H9 (cell line): ENCODE measurements at regions not wholly inside any gene's neighbourhood (a gene's known extent, or its start where the extent isn't known, plus 50 kb on each side); places are given as distances from the start of the nearest gene placed in this dataset.

ENCODE experiments used
- DNase-seq: peaks from one replicate; pipeline ENCODE4 v3.0.0-alpha.2; 2017
- H2AFZ ChIP-seq: one replicate; pipeline ENCODE4 v1.6.1; 2013; ENCODE audit warnings: mild to moderate bottlenecking, low read length, control low read depth, moderate library complexity
- H2AK5ac ChIP-seq: 2 replicates; pipeline ENCODE4 v1.6.1; 2013; ENCODE audit warnings: low read length, control low read depth, mixed read lengths; ENCODE audit not compliant: insufficient read length
- H2BK120ac ChIP-seq: one replicate; pipeline ENCODE4 v1.6.1; 2013; ENCODE audit warnings: low read depth, mild to moderate bottlenecking, low read length, control low read depth, inconsistent platforms; ENCODE audit not compliant: poor library complexity, severe bottlenecking
- H2BK12ac ChIP-seq: 2 replicates; pipeline ENCODE4 v1.6.1; 2013; ENCODE audit warnings: low read length, control low read depth, mixed read lengths, low read depth; ENCODE audit not compliant: insufficient read length
- H2BK15ac ChIP-seq: 2 replicates; pipeline ENCODE4 v1.6.1; 2013; ENCODE audit warnings: low read depth, low read length, control low read depth
- H2BK20ac ChIP-seq: one replicate; pipeline ENCODE4 v1.6.1; 2013; ENCODE audit warnings: low read depth, mild to moderate bottlenecking, low read length, control low read depth, inconsistent platforms; ENCODE audit not compliant: poor library complexity, severe bottlenecking
- H2BK5ac ChIP-seq: 2 replicates; pipeline ENCODE4 v1.6.1; 2013; ENCODE audit warnings: low read length, control low read depth, mixed read lengths; ENCODE audit not compliant: insufficient read length
- H3K14ac ChIP-seq: 2 replicates; pipeline ENCODE4 v1.6.1; 2013; ENCODE audit warnings: low read length, control low read depth; ENCODE audit not compliant: insufficient read depth
- H3K18ac ChIP-seq: 2 replicates; pipeline ENCODE4 v1.6.1; 2013; ENCODE audit warnings: low read depth, mild to moderate bottlenecking, mixed read lengths, low read length, control low read depth; ENCODE audit not compliant: insufficient read length
- H3K23ac ChIP-seq: 2 replicates; pipeline ENCODE4 v1.6.1; 2013; ENCODE audit warnings: low read length, control low read depth, mixed read lengths, low read depth; ENCODE audit not compliant: insufficient read length
- H3K23me2 ChIP-seq: 2 replicates; pipeline ENCODE4 v1.6.1; 2013; ENCODE audit warnings: low read depth, mild to moderate bottlenecking, mixed read lengths, low read length, control low read depth; ENCODE audit not compliant: insufficient read length, poor library complexity, severe bottlenecking
- H3K27ac ChIP-seq: 2 replicates; pipeline ENCODE4 v1.5.1; 2013; ENCODE audit warnings: low read length, control low read depth, mixed read lengths, low read depth; ENCODE audit not compliant: insufficient read length
- H3K27me3 ChIP-seq: 2 replicates; pipeline ENCODE4 v1.6.1; 2013; ENCODE audit warnings: low read length, control low read depth, inconsistent platforms; ENCODE audit not compliant: insufficient read depth
- H3K4ac ChIP-seq: 2 replicates; pipeline ENCODE4 v1.6.1; 2013; ENCODE audit warnings: low read depth, mild to moderate bottlenecking, control low read depth, inconsistent platforms, low read length, moderate library complexity
- H3K4me1 ChIP-seq: 2 replicates; pipeline ENCODE4 v1.6.1; 2013; ENCODE audit warnings: low read length, control low read depth, inconsistent platforms; ENCODE audit not compliant: insufficient read depth
- H3K4me2 ChIP-seq: 2 replicates; pipeline ENCODE4 v1.6.1; 2013; ENCODE audit warnings: low read length, control low read depth, mixed read lengths; ENCODE audit not compliant: insufficient read length, insufficient read depth
- H3K56ac ChIP-seq: 2 replicates; pipeline ENCODE4 v1.6.1; 2013; ENCODE audit warnings: low read depth, mild to moderate bottlenecking, mixed read lengths, low read length, control low read depth; ENCODE audit not compliant: insufficient read length
- H3K79me1 ChIP-seq: 2 replicates; pipeline ENCODE4 v1.6.1; 2013; ENCODE audit warnings: low read depth, mild to moderate bottlenecking, moderate library complexity, low read length, control low read depth, inconsistent platforms; ENCODE audit not compliant: insufficient read depth, poor library complexity, severe bottlenecking
- H3K79me2 ChIP-seq: 2 replicates; pipeline ENCODE4 v1.6.1; 2013; ENCODE audit warnings: low read length, control low read depth, inconsistent platforms; ENCODE audit not compliant: insufficient read depth
- H3K9ac ChIP-seq: 2 replicates; pipeline ENCODE4 v1.6.1; 2013; ENCODE audit warnings: low read length, control low read depth, mixed read lengths; ENCODE audit not compliant: insufficient read length; ENCODE audit errors: extremely low read depth
- H3K9me3 ChIP-seq: one replicate; pipeline ENCODE4 v1.6.1; 2013; ENCODE audit warnings: low read depth, low read length, inconsistent platforms; ENCODE audit not compliant: control insufficient read depth
- H3T11ph ChIP-seq: one replicate; pipeline ENCODE4 v1.6.1; 2013; ENCODE audit warnings: mild to moderate bottlenecking, low read length, control low read depth, inconsistent platforms
- H4K20me1 ChIP-seq: one replicate; pipeline ENCODE4 v1.6.1; 2013; ENCODE audit not compliant: control insufficient read depth, insufficient read length, insufficient read depth
- H4K5ac ChIP-seq: 2 replicates; pipeline ENCODE4 v1.6.1; 2013; ENCODE audit warnings: low read depth, mild to moderate bottlenecking, mixed read lengths, low read length, control low read depth; ENCODE audit not compliant: insufficient read length
- H4K8ac ChIP-seq: replicated peaks from 2 replicates; pipeline ENCODE4 v1.6.1; 2013; ENCODE audit warnings: low read length, control low read depth, mixed read lengths, low read depth; ENCODE audit not compliant: insufficient read length
- H4K91ac ChIP-seq: 2 replicates; pipeline ENCODE4 v1.6.1; 2013; ENCODE audit warnings: low read depth, mild to moderate bottlenecking, moderate library complexity, mixed read lengths, low read length, control low read depth; ENCODE audit not compliant: insufficient read length
- H3K27ac Mint-ChIP-seq, 3 experiments: 2 replicates in 2 of 3; 3 replicates in 1 of 3; pipeline ENCODE4 v1.8.0; 2020 to 2021; ENCODE audit warnings: mixed read lengths in 3 of 3, mild to moderate bottlenecking in 1 of 3, moderate library complexity in 1 of 3
- H3K27me3 Mint-ChIP-seq: 2 replicates; pipeline ENCODE4 v1.8.0; 2021; ENCODE audit warnings: low read depth, mild to moderate bottlenecking, moderate library complexity, mixed read lengths
- H3K36me3 Mint-ChIP-seq, 3 experiments: 2 replicates in 2 of 3; 3 replicates in 1 of 3; pipeline ENCODE4 v1.8.0; 2020 to 2021; ENCODE audit warnings: low read depth in 3 of 3, mixed read lengths in 3 of 3; ENCODE audit not compliant: insufficient read depth in 1 of 3
- H3K4me1 Mint-ChIP-seq, 2 experiments: 2 replicates each; pipeline ENCODE4 v1.8.0; 2020; ENCODE audit warnings: mixed read lengths in 2 of 2
- H3K4me3 Mint-ChIP-seq, 2 experiments: 2 replicates in 1 of 2; 3 replicates in 1 of 2; pipeline ENCODE4 v1.8.0; 2020 to 2021; ENCODE audit warnings: mild to moderate bottlenecking in 2 of 2, mixed read lengths in 2 of 2, moderate library complexity in 1 of 2
- H3K9me3 Mint-ChIP-seq, 2 experiments: 2 replicates in 1 of 2; 3 replicates in 1 of 2; pipeline ENCODE4 v1.8.0; 2020; ENCODE audit warnings: mild to moderate bottlenecking in 2 of 2, mixed read lengths in 2 of 2, moderate library complexity in 1 of 2
- WGBS: extraction: QIAGEN DNeasy Blood & Tissue Kit; methylation state at CpG from one replicate; pipeline ENCODE4 v1.1.7; 2013; ENCODE audit warnings: missing lambda C conversion rate, low lambda C conversion rate, mixed read lengths; ENCODE audit not compliant: insufficient read length; ENCODE audit errors: extremely low coverage; 5-methylcytosine and 5-hydroxymethylcytosine counted together
- TF ChIP-seq, protein P1 (sequence below): fragments of 200-600 bp; sonication (generic); conservative IDR thresholded peaks from 3 replicates; pipeline ENCODE4 v1.8.0; 2021; ENCODE audit warnings: antibody characterized with exemption, mild to moderate bottlenecking

DNA sequence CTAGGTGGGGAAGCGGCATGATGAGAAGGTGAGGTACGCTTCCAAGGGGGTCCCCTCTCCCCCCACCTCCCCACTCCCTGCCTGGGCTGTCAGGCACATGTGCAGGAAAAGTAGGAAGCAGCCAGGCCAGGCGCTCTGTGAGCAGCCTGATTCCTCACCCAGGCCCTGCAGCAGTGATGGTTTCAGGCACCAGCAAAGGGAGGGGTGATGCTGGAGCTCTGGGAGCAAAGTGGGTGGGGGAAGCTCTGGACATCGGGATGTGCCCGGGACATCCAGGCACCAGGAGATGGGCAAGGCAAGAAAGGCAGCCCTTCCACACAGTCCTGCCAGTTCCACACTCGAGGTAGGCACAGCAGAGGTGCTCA is 106.1 kb downstream of the CRYAA start:
- Histone ChIP-seq H2AFZ (no peak overlapping the region), H3K79me2 (no peaks in the 10 kb centered on the region), H4K5ac (no peak overlapping the region), H4K91ac (no peak overlapping the region), H3K79me1 (no peaks in the 10 kb centered on the region), H3K27me3 (no peaks in the 10 kb centered on the region), H3K23ac (no peak overlapping the region), H3K9ac (no peak overlapping the region), H2AK5ac (no peak overlapping the region), H3K23me2 (no peaks in the 10 kb centered on the region), H3T11ph (no peak overlapping the region), H2BK20ac (no peak overlapping the region), H2BK5ac (no peak overlapping the region), H3K18ac (no peak overlapping the region), H2BK15ac (no peak overlapping the region), H3K4me2 (no peak overlapping the region), H4K8ac (no peak overlapping the region), H3K56ac (no peak overlapping the region), H3K4me1 (peaks cover 5% of the 10 kb centered on the region; the same call in 1 of the 2 replicates), H3K14ac (no peak overlapping the region), H3K9me3 (no peaks in the 10 kb centered on the region), H3K4ac (no peak overlapping the region), H2BK120ac (no peak overlapping the region), H4K20me1 (no peaks in the 10 kb centered on the region), H3K27ac (no peak overlapping the region), H2BK12ac (no peak overlapping the region)
- WGBS: no CpG with 5 or more reads among the region's 6 CpGs
- Mint-ChIP-seq H3K9me3 (no peaks in the 10 kb centered on the region), H3K4me3 (no peak overlapping the region), H3K27ac (no peak overlapping the region), H3K36me3 (no peaks in the 10 kb centered on the region; a peak in 2 of 7 replicates), H3K4me1 (peaks cover 24 to 27% of the 10 kb centered on the region in 2 experiments), H3K27me3 (peaks cover 19% of the 10 kb centered on the region)
- no peak for DNase-seq
- TF ChIP-seq, protein P1, sequence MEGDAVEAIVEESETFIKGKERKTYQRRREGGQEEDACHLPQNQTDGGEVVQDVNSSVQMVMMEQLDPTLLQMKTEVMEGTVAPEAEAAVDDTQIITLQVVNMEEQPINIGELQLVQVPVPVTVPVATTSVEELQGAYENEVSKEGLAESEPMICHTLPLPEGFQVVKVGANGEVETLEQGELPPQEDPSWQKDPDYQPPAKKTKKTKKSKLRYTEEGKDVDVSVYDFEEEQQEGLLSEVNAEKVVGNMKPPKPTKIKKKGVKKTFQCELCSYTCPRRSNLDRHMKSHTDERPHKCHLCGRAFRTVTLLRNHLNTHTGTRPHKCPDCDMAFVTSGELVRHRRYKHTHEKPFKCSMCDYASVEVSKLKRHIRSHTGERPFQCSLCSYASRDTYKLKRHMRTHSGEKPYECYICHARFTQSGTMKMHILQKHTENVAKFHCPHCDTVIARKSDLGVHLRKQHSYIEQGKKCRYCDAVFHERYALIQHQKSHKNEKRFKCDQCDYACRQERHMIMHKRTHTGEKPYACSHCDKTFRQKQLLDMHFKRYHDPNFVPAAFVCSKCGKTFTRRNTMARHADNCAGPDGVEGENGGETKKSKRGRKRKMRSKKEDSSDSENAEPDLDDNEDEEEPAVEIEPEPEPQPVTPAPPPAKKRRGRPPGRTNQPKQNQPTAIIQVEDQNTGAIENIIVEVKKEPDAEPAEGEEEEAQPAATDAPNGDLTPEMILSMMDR: no peak
